HCT116 (cell line): ENCODE measurements at regions not wholly inside any gene's neighbourhood (a gene's known extent, or its start where the extent isn't known, plus 50 kb on each side); places are given as distances from the start of the nearest gene placed in this dataset.

Source experiments
- CEBPB ChIP-seq: IDR thresholded peaks from 2 replicates; pipeline ENCODE4 v1.6.1; 2012; ENCODE audit warnings: low read depth
- EZH2 ChIP-seq: fragments of 200-600 bp; sonication (generic); IDR thresholded peaks from 2 replicates; pipeline ENCODE4 v1.6.1; 2017; ENCODE audit warnings: antibody characterized with exemption, mixed run types
- MAX ChIP-seq: IDR thresholded peaks from 2 replicates; pipeline ENCODE4 v1.6.1; 2012
- POLR2A ChIP-seq: IDR thresholded peaks from 2 replicates; pipeline ENCODE4 v1.7.0; 2011; ENCODE audit warnings: borderline replicate concordance; ENCODE audit not compliant: insufficient read depth, insufficient read length; ENCODE audit errors: extremely low read depth
- POLR2AphosphoS5 ChIP-seq: IDR thresholded peaks from 2 replicates; pipeline ENCODE4 v1.6.1; 2011; ENCODE audit warnings: mild to moderate bottlenecking, low read depth, low read length, moderate library complexity
- SIN3A ChIP-seq: IDR thresholded peaks from 2 replicates; pipeline ENCODE4 v1.6.1; 2012; ENCODE audit warnings: low read depth
- ZBTB33 ChIP-seq: IDR thresholded peaks from 2 replicates; pipeline ENCODE4 v1.6.1; 2011; ENCODE audit warnings: mild to moderate bottlenecking, low read length, moderate library complexity; ENCODE audit not compliant: insufficient replicate concordance; ENCODE audit errors: extremely low read depth
- ZFX ChIP-seq: fragments of 450-650 bp; IDR thresholded peaks from 2 replicates; pipeline ENCODE4 v1.6.1; 2017
- ZNF274 ChIP-seq: fragments of 200-500 bp; sonication (Bioruptor generic); IDR thresholded peaks from 2 replicates; pipeline ENCODE4 v1.6.1; 2014; ENCODE audit warnings: mild to moderate bottlenecking, low read depth, low read length, inconsistent platforms
- TF ChIP-seq, protein P1 (sequence below), 3 experiments: fragments of 200-600 bp in 1 of 3; sonication (generic) in 1 of 3; IDR thresholded peaks in 2 of 3; conservative IDR thresholded peaks in 1 of 3; 2 replicates each; pipeline ENCODE4 v1.5.1; 2012 to 2017; ENCODE audit warnings: low read depth in 2 of 3, low read length in 2 of 3, antibody characterized with exemption in 1 of 3, borderline replicate concordance in 1 of 3, control low read depth in 1 of 3, mild to moderate bottlenecking in 1 of 3, mixed read lengths in 1 of 3, mixed run types in 1 of 3, moderate library complexity in 1 of 3; ENCODE audit not compliant: insufficient read depth in 1 of 3
- TF ChIP-seq, protein P2 (sequence below): IDR thresholded peaks from 2 replicates; pipeline ENCODE4 v1.6.1; 2012

GRCh38 chr5:51468196-51468595 lies 84.9 kb downstream of the ISL1 start:
- TF ChIP-seq EZH2: no peak
- TF ChIP-seq, protein P1, sequence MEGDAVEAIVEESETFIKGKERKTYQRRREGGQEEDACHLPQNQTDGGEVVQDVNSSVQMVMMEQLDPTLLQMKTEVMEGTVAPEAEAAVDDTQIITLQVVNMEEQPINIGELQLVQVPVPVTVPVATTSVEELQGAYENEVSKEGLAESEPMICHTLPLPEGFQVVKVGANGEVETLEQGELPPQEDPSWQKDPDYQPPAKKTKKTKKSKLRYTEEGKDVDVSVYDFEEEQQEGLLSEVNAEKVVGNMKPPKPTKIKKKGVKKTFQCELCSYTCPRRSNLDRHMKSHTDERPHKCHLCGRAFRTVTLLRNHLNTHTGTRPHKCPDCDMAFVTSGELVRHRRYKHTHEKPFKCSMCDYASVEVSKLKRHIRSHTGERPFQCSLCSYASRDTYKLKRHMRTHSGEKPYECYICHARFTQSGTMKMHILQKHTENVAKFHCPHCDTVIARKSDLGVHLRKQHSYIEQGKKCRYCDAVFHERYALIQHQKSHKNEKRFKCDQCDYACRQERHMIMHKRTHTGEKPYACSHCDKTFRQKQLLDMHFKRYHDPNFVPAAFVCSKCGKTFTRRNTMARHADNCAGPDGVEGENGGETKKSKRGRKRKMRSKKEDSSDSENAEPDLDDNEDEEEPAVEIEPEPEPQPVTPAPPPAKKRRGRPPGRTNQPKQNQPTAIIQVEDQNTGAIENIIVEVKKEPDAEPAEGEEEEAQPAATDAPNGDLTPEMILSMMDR (IDR thresholded peaks at IDR 0.05 in 2 of 3, conservative IDR thresholded peaks at IDR 0.05 in 1 of 3; ENCODE audit: borderline replicate concordance in 1 of 3, insufficient read depth in 1 of 3, low read depth in 2 of 3, low read length in 2 of 3): no peak
- no peak for TF ChIP-seq POLR2A
- no peak for TF ChIP-seq ZNF274
- no peak for TF ChIP-seq ZBTB33
- TF ChIP-seq SIN3A: no peak
- TF ChIP-seq, protein P2, sequence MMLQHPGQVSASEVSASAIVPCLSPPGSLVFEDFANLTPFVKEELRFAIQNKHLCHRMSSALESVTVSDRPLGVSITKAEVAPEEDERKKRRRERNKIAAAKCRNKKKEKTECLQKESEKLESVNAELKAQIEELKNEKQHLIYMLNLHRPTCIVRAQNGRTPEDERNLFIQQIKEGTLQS: no peak
- TF ChIP-seq CEBPB: no peak
- no peak for TF ChIP-seq ZFX
- no peak for TF ChIP-seq MAX
- TF ChIP-seq POLR2AphosphoS5: no peak
